ES-I3 (cell line): ENCODE measurements at regions not wholly inside any gene's neighbourhood (a gene's known extent, or its start where the extent isn't known, plus 50 kb on each side); places are given as distances from the start of the nearest gene placed in this dataset.

ENCODE experiments used
- H3K36me3 ChIP-seq: 2 replicates; pipeline ENCODE4 v1.6.1; 2013; ENCODE audit warnings: mild to moderate bottlenecking, low read length, control low read depth, moderate library complexity; ENCODE audit not compliant: insufficient read depth
- H3K4me1 ChIP-seq: 2 replicates; pipeline ENCODE4 v1.6.1; 2013; ENCODE audit warnings: mild to moderate bottlenecking, control low read depth, low read length; ENCODE audit not compliant: insufficient read depth
- H3K9ac ChIP-seq: 2 replicates; pipeline ENCODE4 v1.6.1; 2013; ENCODE audit warnings: low read depth, mild to moderate bottlenecking, low read length, moderate library complexity
- H3K9me3 ChIP-seq: 2 replicates; pipeline ENCODE4 v1.6.1; 2013; ENCODE audit warnings: mild to moderate bottlenecking, low read length, moderate library complexity; ENCODE audit not compliant: control insufficient read depth, insufficient read depth

GRCh38 chr17:72518159-72518732 is 397.4 kb downstream of the SOX9 start:
- H3K9ac ChIP-seq, result no peak overlapping the region
- no peaks in the 10 kb centered on the region for H3K9me3 ChIP-seq
- H3K4me1 ChIP-seq, result peaks cover 41% of the 10 kb centered on the region
- H3K36me3 ChIP-seq, result no peaks in the 10 kb centered on the region

- no peaks in the 10 kb centered on the region for H3K36me3 ChIP-seq
- no peaks in the 10 kb centered on the region for H3K9me3 ChIP-seq
- no peak overlapping the region for H3K9ac ChIP-seq
- peaks cover 41% of the 10 kb centered on the region for H3K4me1 ChIP-seq
Observed at GRCh38 chr17:72518753-72519597, 398.2 kb downstream of the SOX9 start.

- H3K9ac ChIP-seq, result no peak overlapping the region
- no peaks in the 10 kb centered on the region for H3K36me3 ChIP-seq
- H3K4me1 ChIP-seq, result peaks cover 39% of the 10 kb centered on the region
- no peaks in the 10 kb centered on the region for H3K9me3 ChIP-seq
Observed at GRCh38 chr17:72519598-72519936, 398.7 kb downstream of the SOX9 start.

- peaks cover 26% of the 10 kb centered on the region for H3K4me1 ChIP-seq
- no peak overlapping the region for H3K9ac ChIP-seq
- H3K36me3 ChIP-seq, result no peaks in the 10 kb centered on the region
- no peaks in the 10 kb centered on the region for H3K9me3 ChIP-seq
Observed at GRCh38 chr17:72520665-72521303, 400.0 kb downstream of the SOX9 start.

- no peaks in the 10 kb centered on the region for H3K9me3 ChIP-seq
- peaks cover 6% of the 10 kb centered on the region; the same call in 1 of the 2 replicates for H3K4me1 ChIP-seq
- no peaks in the 10 kb centered on the region for H3K36me3 ChIP-seq
- no peak overlapping the region for H3K9ac ChIP-seq
Observed at GRCh38 chr17:72523491-72523890, 402.7 kb downstream of the SOX9 start.

GRCh38 chr17:72525225-72526015 is 404.6 kb downstream of the SOX9 start:
- H3K4me1 ChIP-seq, result no peaks in the 10 kb centered on the region
- no peak overlapping the region for H3K9ac ChIP-seq
- no peaks in the 10 kb centered on the region for H3K36me3 ChIP-seq
- H3K9me3 ChIP-seq, result no peaks in the 10 kb centered on the region

GRCh38 chr17:72526769-72527168 is 405.9 kb downstream of the SOX9 start:
- no peak overlapping the region for H3K9ac ChIP-seq
- H3K4me1 ChIP-seq, result no peaks in the 10 kb centered on the region
- H3K36me3 ChIP-seq, result no peaks in the 10 kb centered on the region
- H3K9me3 ChIP-seq, result no peaks in the 10 kb centered on the region

- H3K9ac ChIP-seq, result no peak overlapping the region
- no peaks in the 10 kb centered on the region for H3K36me3 ChIP-seq
- no peaks in the 10 kb centered on the region for H3K9me3 ChIP-seq
- no peaks in the 10 kb centered on the region for H3K4me1 ChIP-seq
Observed at GRCh38 chr17:72527789-72528188, 407.0 kb downstream of the SOX9 start.

- Histone ChIP-seq H3K9ac (no peak overlapping the region), H3K9me3 (no peaks in the 10 kb centered on the region), H3K36me3 (no peaks in the 10 kb centered on the region), H3K4me1 (no peaks in the 10 kb centered on the region)
Observed at GRCh38 chr17:72528683-72529082, 407.9 kb downstream of the SOX9 start.

- no peaks in the 10 kb centered on the region for H3K4me1 ChIP-seq
- H3K36me3 ChIP-seq, result no peaks in the 10 kb centered on the region
- no peak overlapping the region for H3K9ac ChIP-seq
- H3K9me3 ChIP-seq, result no peaks in the 10 kb centered on the region
Observed at GRCh38 chr17:72529386-72529785, 408.6 kb downstream of the SOX9 start.

GRCh38 chr17:72530454-72530853 is 409.6 kb downstream of the SOX9 start:
- H3K36me3 ChIP-seq, result no peaks in the 10 kb centered on the region
- no peaks in the 10 kb centered on the region for H3K4me1 ChIP-seq
- H3K9me3 ChIP-seq, result no peaks in the 10 kb centered on the region
- H3K9ac ChIP-seq, result no peak overlapping the region

- no peaks in the 10 kb centered on the region for H3K36me3 ChIP-seq
- no peaks in the 10 kb centered on the region for H3K4me1 ChIP-seq
- H3K9me3 ChIP-seq, result no peaks in the 10 kb centered on the region
- no peak overlapping the region for H3K9ac ChIP-seq
Observed at GRCh38 chr17:72531729-72532128, 410.9 kb downstream of the SOX9 start.

- Histone ChIP-seq H3K4me1 (peaks cover 7% of the 10 kb centered on the region), H3K36me3 (no peaks in the 10 kb centered on the region), H3K9me3 (no peaks in the 10 kb centered on the region), H3K9ac (no peak overlapping the region)
Observed at GRCh38 chr17:72534265-72534664, 413.4 kb downstream of the SOX9 start.

- peaks cover 12% of the 10 kb centered on the region for H3K4me1 ChIP-seq
- H3K36me3 ChIP-seq, result no peaks in the 10 kb centered on the region
Observed at GRCh38 chr17:72534776-72535175, 414.0 kb downstream of the SOX9 start.

More at GRCh38 chr17:72534776-72535175, 414.0 kb downstream of the SOX9 start:
- Histone ChIP-seq H3K9ac (no peak overlapping the region), H3K9me3 (no peaks in the 10 kb centered on the region)
